Keratinocyte (primary cell): ENCODE measurements at regions not wholly inside any gene's neighbourhood (a gene's known extent, or its start where the extent isn't known, plus 50 kb on each side); places are given as distances from the start of the nearest gene placed in this dataset.

Source experiments
- CTCF ChIP-seq, 3 experiments: IDR thresholded peaks in 1 of 3; conservative IDR thresholded peaks in 1 of 3; optimal IDR thresholded peaks in 1 of 3; 2 replicates in 2 of 3; 3 replicates in 1 of 3; pipeline versions ENCODE3 to v1.5.1; 2011; ENCODE audit warnings: low read length in 3 of 3, mild to moderate bottlenecking in 3 of 3, moderate library complexity in 2 of 3, control low read depth in 1 of 3, inconsistent platforms in 1 of 3; ENCODE audit not compliant: insufficient read depth in 2 of 3; ENCODE audit errors: extremely low read depth in 1 of 3
- EZH2 ChIP-seq: IDR thresholded peaks from one replicate; pipeline ENCODE4 v1.6.1; 2012; ENCODE audit warnings: inconsistent platforms, mild to moderate bottlenecking, low read length, moderate library complexity

DNA sequence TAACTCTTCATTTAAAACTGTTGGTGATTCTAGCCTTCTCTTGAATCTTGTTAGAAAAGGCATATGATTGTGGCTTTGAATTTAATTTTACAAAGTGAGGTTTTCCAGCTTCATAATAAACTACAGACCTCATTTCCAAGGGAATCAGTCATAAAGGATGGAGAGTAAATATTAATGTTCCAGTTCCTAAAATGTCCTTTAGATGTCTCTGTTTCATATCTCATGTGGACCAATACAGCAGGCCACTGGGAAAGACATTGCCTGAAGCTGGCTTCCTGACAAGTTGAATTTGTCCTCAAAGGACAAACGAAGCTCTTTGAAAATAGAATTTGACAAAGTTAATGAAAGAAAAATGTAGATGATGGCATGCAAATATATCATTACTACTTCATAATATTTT, 125.4 kb downstream of the ZNF330 start:
- TF ChIP-seq CTCF (optimal IDR thresholded peaks at IDR 0.05 in 1 of 3, IDR thresholded peaks at IDR 0.05 in 1 of 3, conservative IDR thresholded peaks at IDR 0.05 in 1 of 3; ENCODE audit: extremely low read depth in 1 of 3, insufficient read depth in 2 of 3, low read length in 3 of 3) (peak; percentile 30 to 50 (median 38)), EZH2 (no peak)
